ENCODE measurements at regions not wholly inside any gene's neighbourhood (a gene's known extent, or its start where the extent isn't known, plus 50 kb on each side); places are given as distances from the start of the nearest gene placed in this dataset.
"Not testable (repeated sequence)": the region's sequence is repeated elsewhere in the genome, so short reads cannot be mapped to it uniquely, and the experiment has no call there.

DNA sequence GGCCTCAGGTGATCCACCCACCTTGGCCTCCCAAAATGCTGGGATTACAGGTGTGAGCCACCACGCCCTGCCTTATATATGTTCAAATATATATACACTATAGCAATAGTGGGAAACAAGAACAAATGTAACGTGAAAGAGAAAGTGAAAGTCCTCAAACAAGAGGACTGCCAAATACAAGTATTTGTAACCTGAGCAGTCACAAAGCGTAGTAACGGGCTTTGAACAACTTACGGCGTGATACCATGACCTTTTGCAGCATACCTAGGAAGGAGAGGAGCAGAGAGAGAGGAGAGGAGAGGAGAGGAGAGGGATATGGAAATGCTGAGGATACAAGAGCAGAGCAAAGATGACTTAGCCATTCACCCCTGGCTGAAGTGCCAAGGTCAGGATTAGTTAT is 113.8 kb upstream of the RGPD4 start:
- no peak overlapping the region for H3K27ac Mint-ChIP-seq
- CTCF ChIA-PET, result no interaction called here
- POLR2A ChIA-PET, result no interaction called here
- H3K4me1 Mint-ChIP-seq, result peaks cover 3% of the 10 kb centered on the region
- H3K9me3 Mint-ChIP-seq, result no peaks in the 10 kb centered on the region
- DNase-seq, result no peak
- H3K27me3 Mint-ChIP-seq, result no peaks in the 10 kb centered on the region
- no peaks in the 10 kb centered on the region for H3K36me3 Mint-ChIP-seq (ENCODE audit: low read depth)
- peak overlapping the region; percentile 15 for H3K4me3 Mint-ChIP-seq

DNA sequence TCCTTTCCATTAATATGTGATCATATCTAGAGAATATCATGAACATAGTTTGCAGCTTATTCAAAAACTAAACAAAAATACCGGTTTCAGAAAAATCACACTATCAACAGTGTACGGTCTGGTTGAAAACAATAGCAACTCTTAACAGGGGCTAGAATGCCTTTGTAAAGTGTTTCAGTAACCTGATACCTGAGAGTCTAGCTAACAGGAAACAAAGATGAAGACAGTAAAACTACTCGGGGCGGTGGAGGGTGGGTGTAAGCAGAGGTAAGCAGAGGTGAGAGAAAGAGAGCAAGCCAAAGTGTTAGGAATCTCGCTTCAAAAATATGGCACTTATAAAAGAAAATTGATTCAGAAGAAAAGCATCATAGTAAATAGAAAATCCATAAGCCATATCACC is 109.0 kb upstream of the RGPD4 start:
- Mint-ChIP-seq H3K9me3 (no peaks in the 10 kb centered on the region), H3K36me3 (ENCODE audit: low read depth) (no peaks in the 10 kb centered on the region), H3K27ac (no peak overlapping the region), H3K4me1 (peaks cover 3% of the 10 kb centered on the region), H3K4me3 (no peak overlapping the region), H3K27me3 (no peaks in the 10 kb centered on the region)
- DNase-seq, result no peak
- POLR2A ChIA-PET, result no interaction called here
- CTCF ChIA-PET, result no interaction called here

DNA sequence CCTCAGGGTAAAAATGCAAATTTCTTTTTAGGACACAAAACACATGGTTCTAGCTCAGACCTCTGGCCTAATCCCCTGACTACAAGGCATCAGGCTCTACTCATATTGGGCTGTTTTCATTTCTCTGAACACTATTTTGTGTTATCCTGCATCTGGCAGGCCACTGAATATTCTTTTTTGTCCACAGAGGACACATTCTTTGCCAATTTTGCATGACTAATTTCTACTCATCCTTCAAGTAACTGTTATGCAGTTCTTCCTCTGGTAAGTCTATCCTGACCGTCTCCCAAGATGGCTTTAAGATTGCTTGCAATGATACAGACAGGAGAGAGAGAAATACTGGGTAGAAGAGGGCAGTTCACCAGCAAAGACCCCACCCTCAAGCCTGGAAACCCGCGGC is 107.6 kb upstream of the RGPD4 start:
- no peak overlapping the region for H3K4me3 Mint-ChIP-seq
- H3K27me3 Mint-ChIP-seq, result no peaks in the 10 kb centered on the region
- H3K4me1 Mint-ChIP-seq, result no peaks in the 10 kb centered on the region
- CTCF ChIA-PET, result no interaction called here
- no peak for DNase-seq
- no peak overlapping the region for H3K27ac Mint-ChIP-seq
- H3K9me3 Mint-ChIP-seq, result peaks cover 2% of the 10 kb centered on the region
- POLR2A ChIA-PET, result no interaction called here
- H3K36me3 Mint-ChIP-seq (ENCODE audit: low read depth), result no peaks in the 10 kb centered on the region

DNA sequence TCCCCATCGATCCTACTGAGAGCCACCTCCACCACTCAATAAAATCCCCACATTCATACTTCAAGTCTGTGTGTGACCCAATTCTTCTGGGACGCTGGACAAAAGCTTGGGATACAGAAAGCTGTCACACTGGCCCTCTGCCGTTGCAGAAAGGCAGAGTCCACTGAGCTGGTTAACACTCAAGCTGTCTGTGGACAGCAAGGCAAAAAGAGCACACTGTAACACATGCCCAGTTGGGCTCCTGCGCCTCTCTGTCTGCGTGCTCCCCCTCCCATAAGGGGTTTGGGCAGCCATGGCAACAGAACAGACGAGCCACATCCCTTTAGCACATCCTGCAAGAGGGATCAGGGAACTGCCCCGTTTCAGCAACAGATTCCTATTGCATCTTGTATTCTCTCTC is 106.9 kb upstream of the RGPD4 start:
- Mint-ChIP-seq H3K9me3 (peaks cover 2% of the 10 kb centered on the region), H3K27me3 (no peaks in the 10 kb centered on the region), H3K27ac (no peak overlapping the region), H3K36me3 (ENCODE audit: low read depth) (no peaks in the 10 kb centered on the region), H3K4me1 (no peaks in the 10 kb centered on the region), H3K4me3 (no peak overlapping the region)
- POLR2A ChIA-PET, result no interaction called here
- CTCF ChIA-PET, result no interaction called here
- no peak for DNase-seq

DNA sequence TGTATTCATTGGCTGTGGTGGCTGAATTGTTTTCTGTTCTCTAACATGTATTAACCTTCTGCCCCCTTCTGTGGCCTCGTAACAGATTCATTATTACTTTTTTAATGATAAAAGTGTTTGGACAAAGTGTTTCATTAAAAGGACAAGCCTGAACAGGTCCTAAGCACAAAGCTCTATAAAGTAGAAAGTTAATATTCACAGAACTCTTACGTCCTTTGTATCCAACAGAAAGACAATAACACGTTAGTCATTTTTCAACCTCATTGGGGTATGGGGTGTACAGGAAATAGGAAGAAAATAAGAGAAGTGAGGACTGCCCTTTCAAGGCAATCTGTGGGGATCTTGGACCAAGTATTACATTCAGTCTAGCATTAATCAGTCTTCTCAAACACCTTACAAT is 105.5 kb upstream of the RGPD4 start:
- Mint-ChIP-seq H3K27ac (no peak overlapping the region), H3K4me1 (no peaks in the 10 kb centered on the region), H3K4me3 (no peak overlapping the region), H3K9me3 (peaks cover 2% of the 10 kb centered on the region), H3K27me3 (no peaks in the 10 kb centered on the region), H3K36me3 (ENCODE audit: low read depth) (no peaks in the 10 kb centered on the region)
- CTCF ChIA-PET, result no interaction called here
- no peak for DNase-seq
- POLR2A ChIA-PET, result no interaction called here

DNA sequence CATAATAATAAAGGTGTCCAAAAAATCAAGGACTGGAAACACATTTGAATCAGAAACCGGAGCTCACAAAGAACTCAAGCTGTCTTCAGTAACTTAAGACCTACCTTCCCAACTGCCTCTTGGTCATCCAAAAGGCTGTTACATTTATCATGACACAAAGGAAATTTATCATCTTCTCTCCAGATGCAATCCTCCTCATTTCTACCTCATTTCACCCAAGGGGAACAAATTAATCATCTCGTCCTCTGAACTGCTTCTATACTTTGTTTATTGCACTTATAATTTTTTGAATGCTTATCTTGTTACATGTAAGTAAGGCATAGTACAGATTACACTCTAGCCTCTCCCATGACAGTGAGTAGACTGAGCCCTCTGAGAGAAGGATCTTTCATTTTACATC is 105.1 kb upstream of the RGPD4 start:
- ChIA-PET CTCF (no interaction called here), POLR2A (no interaction called here)
- H3K4me1 Mint-ChIP-seq, result no peaks in the 10 kb centered on the region
- DNase-seq, result no peak
- H3K9me3 Mint-ChIP-seq, result peaks cover 2% of the 10 kb centered on the region
- H3K4me3 Mint-ChIP-seq, result no peak overlapping the region
- H3K27me3 Mint-ChIP-seq, result no peaks in the 10 kb centered on the region
- H3K36me3 Mint-ChIP-seq (ENCODE audit: low read depth), result no peaks in the 10 kb centered on the region
- no peak overlapping the region for H3K27ac Mint-ChIP-seq

DNA sequence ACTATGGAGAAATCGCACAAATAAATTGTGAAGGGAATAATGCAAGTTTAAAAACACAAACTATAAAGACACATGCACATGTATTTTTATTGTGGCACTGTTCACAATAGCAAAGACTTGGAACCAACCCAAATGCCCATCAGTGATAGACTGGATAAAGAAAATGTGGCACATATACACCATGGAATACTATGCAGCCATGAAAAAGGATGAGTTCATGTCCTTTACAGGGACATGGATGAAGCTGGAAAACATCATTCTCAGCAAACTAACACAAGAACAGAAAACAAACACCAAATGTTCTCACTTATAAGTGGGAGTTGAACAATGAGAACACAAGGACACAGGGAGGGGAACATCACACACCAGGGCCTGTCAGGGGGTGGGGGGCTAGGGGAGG is 100.9 kb upstream of the RGPD4 start:
- H3K27me3 Mint-ChIP-seq; H3K36me3 Mint-ChIP-seq (ENCODE audit: low read depth); DNase-seq; CTCF ChIA-PET; H3K9me3 Mint-ChIP-seq; POLR2A ChIA-PET; H3K4me3 Mint-ChIP-seq; H3K4me1 Mint-ChIP-seq; H3K27ac Mint-ChIP-seq: not testable (repeated sequence)

DNA sequence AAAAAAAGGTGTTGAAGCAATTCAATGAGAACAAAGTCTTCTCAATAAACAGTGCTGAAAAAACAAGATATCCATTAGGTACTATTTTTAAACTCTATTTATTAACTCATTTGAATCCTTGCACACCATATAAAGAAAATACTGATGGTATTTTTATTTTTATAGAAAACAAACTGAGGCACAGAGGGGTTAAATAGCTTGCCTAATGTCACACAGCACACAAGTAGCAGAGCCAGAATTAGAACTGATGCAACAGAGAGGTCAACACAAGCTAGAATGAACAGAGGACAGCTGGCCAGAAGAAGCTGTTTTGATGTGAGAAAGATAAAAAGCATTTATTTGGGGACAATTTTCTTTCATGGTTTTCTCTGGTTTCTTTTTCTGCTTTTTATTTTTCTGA is 99.4 kb upstream of the RGPD4 start:
- H3K36me3 Mint-ChIP-seq (ENCODE audit: low read depth), result no peaks in the 10 kb centered on the region
- no peaks in the 10 kb centered on the region for H3K27me3 Mint-ChIP-seq
- POLR2A ChIA-PET, result no interaction called here
- no peak overlapping the region for H3K4me3 Mint-ChIP-seq
- peaks cover 2% of the 10 kb centered on the region for H3K9me3 Mint-ChIP-seq
- CTCF ChIA-PET, result interaction anchor here (0.7 kb wide), 1 partner anchor 53 kb away, joined by 3 read pairs; no protein-coding TSS in a partner anchor
- no peak for DNase-seq
- H3K4me1 Mint-ChIP-seq, result no peaks in the 10 kb centered on the region
- no peak overlapping the region for H3K27ac Mint-ChIP-seq

DNA sequence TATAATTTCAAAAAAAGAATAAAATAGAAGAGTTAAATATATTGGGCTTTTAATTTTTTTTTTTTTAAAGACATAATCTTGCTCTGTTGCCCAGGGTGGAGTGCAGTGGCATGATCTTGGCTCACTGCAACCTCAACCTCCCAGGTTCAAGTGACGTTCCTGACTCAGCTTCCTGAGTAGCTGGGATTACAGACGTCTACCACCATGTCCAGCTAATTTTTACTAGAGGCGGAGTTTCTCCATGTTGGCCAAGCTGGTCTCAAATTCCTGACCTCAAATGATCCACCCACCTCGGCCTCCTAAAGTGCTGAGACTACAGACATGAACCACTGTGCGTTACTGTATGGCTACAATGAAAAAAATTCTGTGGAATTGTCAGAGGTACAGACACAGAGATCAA is 98.1 kb upstream of the RGPD4 start:
- H3K9me3 Mint-ChIP-seq, result no peaks in the 10 kb centered on the region
- no peak overlapping the region for H3K4me3 Mint-ChIP-seq
- H3K27me3 Mint-ChIP-seq, result no peaks in the 10 kb centered on the region
- POLR2A ChIA-PET, result no interaction called here
- no peaks in the 10 kb centered on the region for H3K4me1 Mint-ChIP-seq
- DNase-seq, result no peak
- CTCF ChIA-PET, result no interaction called here
- no peak overlapping the region for H3K27ac Mint-ChIP-seq
- H3K36me3 Mint-ChIP-seq (ENCODE audit: low read depth), result no peaks in the 10 kb centered on the region

DNA sequence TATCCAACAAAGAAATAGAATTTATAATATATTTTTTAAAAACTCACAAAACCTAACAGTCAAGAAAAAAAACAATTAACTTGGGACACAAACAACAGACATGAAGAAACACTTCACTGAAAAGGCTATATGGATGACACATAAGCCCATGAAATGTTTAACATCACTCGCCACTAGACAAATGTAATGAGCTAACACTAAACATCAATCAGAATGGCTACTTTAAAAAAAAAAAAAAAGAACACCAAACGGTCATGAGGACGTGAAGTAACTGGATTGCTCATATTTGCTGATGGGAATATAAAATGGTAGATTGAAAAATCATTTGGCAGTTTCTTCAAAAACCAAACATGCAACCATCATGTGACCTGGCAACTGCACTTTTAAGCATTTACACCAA is 97.3 kb upstream of the RGPD4 start:
- H3K27me3 Mint-ChIP-seq, result no peaks in the 10 kb centered on the region
- POLR2A ChIA-PET, result no interaction called here
- CTCF ChIA-PET, result no interaction called here
- no peak overlapping the region for H3K4me3 Mint-ChIP-seq
- DNase-seq, result no peak
- no peaks in the 10 kb centered on the region for H3K36me3 Mint-ChIP-seq (ENCODE audit: low read depth)
- H3K4me1 Mint-ChIP-seq, result no peaks in the 10 kb centered on the region
- no peaks in the 10 kb centered on the region for H3K9me3 Mint-ChIP-seq
- H3K27ac Mint-ChIP-seq, result no peak overlapping the region

DNA sequence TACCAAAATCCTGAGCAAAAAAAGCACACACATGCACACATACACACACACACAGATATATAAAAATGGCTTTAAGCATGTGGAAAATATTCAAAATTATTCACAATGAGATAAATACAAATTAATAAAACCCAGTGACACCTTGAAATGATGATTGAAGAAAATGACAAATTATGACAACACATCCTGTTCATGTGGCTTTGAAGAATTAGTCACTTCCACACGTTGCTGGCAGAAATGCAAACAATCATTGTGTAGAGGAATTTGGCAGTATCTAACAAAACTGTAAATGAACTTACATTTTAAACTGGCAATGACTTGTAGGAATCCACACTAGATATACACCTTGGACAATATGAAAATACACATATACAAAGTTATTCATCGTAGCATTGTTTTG is 95.8 kb upstream of the RGPD4 start:
- CTCF ChIA-PET, result interaction anchor here (0.7 kb wide), 1 partner anchor 68 kb away, joined by 3 read pairs; no protein-coding TSS in a partner anchor
- no peaks in the 10 kb centered on the region for H3K9me3 Mint-ChIP-seq
- POLR2A ChIA-PET, result no interaction called here
- H3K27me3 Mint-ChIP-seq, result no peaks in the 10 kb centered on the region
- H3K4me1 Mint-ChIP-seq, result no peaks in the 10 kb centered on the region
- no peaks in the 10 kb centered on the region for H3K36me3 Mint-ChIP-seq (ENCODE audit: low read depth)
- no peak overlapping the region for H3K27ac Mint-ChIP-seq
- DNase-seq, result no peak
- no peak overlapping the region for H3K4me3 Mint-ChIP-seq

DNA sequence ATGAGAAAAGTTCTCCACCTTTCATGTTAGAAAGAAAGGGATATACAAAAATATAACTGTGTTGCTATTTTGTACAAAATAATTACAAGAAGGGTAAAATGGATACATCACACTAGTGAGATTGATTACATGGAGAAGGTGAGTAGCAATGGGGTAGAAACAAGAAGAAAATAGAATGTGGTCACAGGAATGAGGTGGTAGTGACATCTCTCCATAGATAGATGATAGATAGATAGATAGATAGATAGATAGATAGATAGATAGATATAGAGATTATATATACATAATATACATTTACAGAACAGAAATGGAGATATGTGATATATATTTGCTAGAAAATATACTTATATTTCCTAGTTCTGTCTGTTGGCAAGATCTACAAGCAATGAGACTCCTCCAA is 95.3 kb upstream of the RGPD4 start:
- Mint-ChIP-seq H3K27ac (no peak overlapping the region), H3K9me3 (no peaks in the 10 kb centered on the region), H3K36me3 (ENCODE audit: low read depth) (no peaks in the 10 kb centered on the region), H3K4me1 (no peaks in the 10 kb centered on the region), H3K27me3 (no peaks in the 10 kb centered on the region), H3K4me3 (no peak overlapping the region)
- no peak for DNase-seq
- CTCF ChIA-PET, result no interaction called here
- POLR2A ChIA-PET, result no interaction called here

DNA sequence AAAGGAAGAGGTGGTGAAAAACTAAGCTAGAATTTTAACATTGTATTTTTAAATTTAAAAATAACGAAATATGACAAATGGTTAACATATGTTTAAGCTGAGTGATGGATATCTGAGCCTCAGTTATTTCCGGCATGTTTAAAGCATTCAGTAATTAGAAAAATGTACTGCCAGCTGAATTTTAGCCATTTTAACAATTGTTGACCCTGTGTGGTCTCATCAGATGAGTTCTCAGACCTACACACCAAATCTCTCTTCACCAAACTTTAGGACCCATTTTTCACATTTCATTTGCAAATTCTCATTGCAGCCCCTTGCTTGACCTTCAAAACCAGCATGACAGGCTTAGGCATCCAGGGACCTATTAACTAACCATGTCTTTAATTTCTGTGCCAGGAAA is 91.5 kb upstream of the RGPD4 start:
- H3K4me1 Mint-ChIP-seq, result no peaks in the 10 kb centered on the region
- H3K36me3 Mint-ChIP-seq (ENCODE audit: low read depth), result no peaks in the 10 kb centered on the region
- no peaks in the 10 kb centered on the region for H3K9me3 Mint-ChIP-seq
- no peaks in the 10 kb centered on the region for H3K27me3 Mint-ChIP-seq
- CTCF ChIA-PET, result no interaction called here
- POLR2A ChIA-PET, result no interaction called here
- no peak overlapping the region for H3K27ac Mint-ChIP-seq
- H3K4me3 Mint-ChIP-seq, result no peak overlapping the region
- DNase-seq, result no peak

DNA sequence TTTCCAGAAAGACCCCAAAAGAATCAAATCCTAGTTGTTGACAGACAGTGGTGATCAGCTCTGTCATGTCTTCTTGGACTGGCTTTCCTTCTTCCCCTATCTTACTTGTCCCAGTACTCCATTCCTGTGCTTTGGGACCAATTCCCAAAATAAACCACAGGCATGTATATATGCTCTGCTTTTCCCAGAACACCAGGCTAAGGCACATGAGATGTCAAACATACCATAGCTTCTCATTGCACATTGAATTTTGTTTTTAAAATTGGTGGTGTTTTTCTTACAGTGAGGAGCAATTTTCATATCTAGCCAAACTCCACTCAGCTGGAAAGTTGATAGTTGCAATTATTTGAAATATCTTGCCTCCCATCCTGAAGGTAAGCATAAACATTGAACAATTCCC is 88.9 kb upstream of the RGPD4 start:
- H3K27ac Mint-ChIP-seq, result no peak overlapping the region
- H3K9me3 Mint-ChIP-seq, result no peaks in the 10 kb centered on the region
- no peaks in the 10 kb centered on the region for H3K36me3 Mint-ChIP-seq (ENCODE audit: low read depth)
- H3K27me3 Mint-ChIP-seq, result no peaks in the 10 kb centered on the region
- POLR2A ChIA-PET, result no interaction called here
- no peak overlapping the region for H3K4me3 Mint-ChIP-seq
- CTCF ChIA-PET, result no interaction called here
- no peak for DNase-seq
- no peaks in the 10 kb centered on the region for H3K4me1 Mint-ChIP-seq

DNA sequence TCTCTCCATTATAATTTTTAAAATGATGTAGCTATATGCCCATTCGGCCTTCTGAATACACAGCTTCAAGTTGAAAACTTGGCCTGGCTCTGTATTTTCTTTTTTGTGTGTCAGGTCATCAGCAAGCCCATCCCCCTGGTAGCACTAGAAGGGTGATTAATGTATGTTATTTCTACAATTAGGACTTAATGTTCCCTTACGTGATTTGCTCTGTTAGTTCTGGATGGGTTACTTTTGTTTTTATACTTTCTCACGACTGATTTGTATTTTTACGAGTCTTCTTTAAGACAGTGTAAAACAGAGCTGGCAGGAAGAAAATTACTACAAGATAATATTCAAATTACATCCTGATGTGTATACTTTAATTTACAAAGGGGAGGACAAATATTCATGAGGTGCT is 88.4 kb upstream of the RGPD4 start:
- CTCF ChIA-PET, result no interaction called here
- Mint-ChIP-seq H3K4me3 (no peak overlapping the region), H3K4me1 (no peaks in the 10 kb centered on the region), H3K27ac (no peak overlapping the region), H3K36me3 (ENCODE audit: low read depth) (no peaks in the 10 kb centered on the region), H3K27me3 (no peaks in the 10 kb centered on the region), H3K9me3 (no peaks in the 10 kb centered on the region)
- no peak for DNase-seq
- POLR2A ChIA-PET, result no interaction called here

Measured in activated CD4-positive, alpha-beta memory T cell treated with anti-CD3 and anti-CD28 coated beads, Interleukin-2, amount 10 ng/mL, durations not matched to agents 7 days and 5 days (primary cell).